NCI-H748 (cell line): ENCODE measurements at regions not wholly inside any gene's neighbourhood (a gene's known extent, or its start where the extent isn't known, plus 50 kb on each side); places are given as distances from the start of the nearest gene placed in this dataset.

ENCODE experiments used
- DNase-seq: peaks from one replicate; lab custom pipeline; 2025; ENCODE audit not compliant: unreplicated experiment; lab: John Stamatoyannopoulos, UW

GRCh38 chr18:46265196-46266156, 161.3 kb downstream of the HAUS1 start:
- no peak for DNase-seq

- DNase-seq: no peak
Observed at GRCh38 chr18:46266473-46266872, 162.3 kb downstream of the HAUS1 start.

DNA sequence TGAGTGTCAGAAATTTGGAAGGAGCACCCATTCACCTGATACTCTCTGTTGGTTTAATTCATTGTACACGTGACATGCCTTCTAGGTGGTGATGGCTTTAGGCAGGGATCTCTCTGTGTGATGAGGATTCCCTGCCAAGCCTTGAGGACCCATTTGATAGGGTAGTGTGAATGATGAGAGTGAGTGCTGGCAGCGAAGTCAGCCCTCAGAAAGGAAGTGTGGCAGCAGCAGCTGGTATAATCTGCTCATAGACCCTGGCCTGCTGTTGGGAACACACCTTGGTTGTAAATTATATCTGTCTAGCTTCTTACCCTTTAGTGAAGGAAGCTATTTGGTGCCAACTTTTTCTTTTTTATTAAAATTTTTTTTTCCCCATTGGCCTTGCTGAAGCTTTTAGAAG, 164.5 kb downstream of the HAUS1 start:
- no peak for DNase-seq

- no peak for DNase-seq
Observed at GRCh38 chr18:46269275-46269674, 165.1 kb downstream of the HAUS1 start.

DNA sequence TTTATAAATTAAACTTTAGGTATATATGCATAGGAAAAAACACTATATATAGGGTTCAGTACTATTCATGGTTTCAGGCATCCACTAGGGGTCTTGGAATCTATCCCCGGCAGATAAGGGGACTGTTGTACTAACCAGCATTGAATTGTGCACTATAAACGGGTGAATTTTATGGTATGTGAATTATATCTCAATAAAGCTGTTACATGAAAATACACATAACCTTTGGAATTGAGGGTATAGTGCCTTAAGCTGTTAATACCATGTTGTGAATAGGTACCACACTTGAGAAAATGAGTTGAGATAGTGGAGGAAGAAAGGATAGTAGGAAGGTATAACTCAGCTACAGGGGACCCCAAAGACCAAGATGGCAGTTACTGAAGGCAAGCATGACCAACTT, 167.3 kb downstream of the HAUS1 start:
- no peak for DNase-seq

- DNase-seq: no peak
Observed at GRCh38 chr18:46273861-46274260, 169.7 kb downstream of the HAUS1 start.

DNA sequence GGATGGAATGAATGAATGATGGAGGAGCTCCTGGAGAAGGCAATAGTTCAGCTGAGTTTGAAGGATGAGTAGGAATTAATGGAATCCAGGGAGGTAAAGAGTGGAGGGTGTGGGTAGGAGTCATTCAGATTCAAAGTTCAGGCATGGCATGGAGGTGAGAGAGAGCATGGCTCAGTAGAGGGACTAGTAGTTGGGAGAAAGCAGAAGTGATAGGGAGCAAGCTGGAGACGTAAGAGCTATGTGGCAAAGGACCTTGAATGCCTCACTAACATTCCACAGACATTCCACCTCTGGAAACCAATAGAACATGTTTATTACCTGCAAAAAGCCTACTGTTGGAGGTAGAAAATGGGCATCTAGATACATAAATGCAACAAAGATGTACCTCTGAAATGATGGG, 170.1 kb downstream of the HAUS1 start:
- no peak for DNase-seq

GRCh38 chr18:46275370-46275769, 171.2 kb downstream of the HAUS1 start:
- DNase-seq: no peak

GRCh38 chr18:46276748-46277147, 172.6 kb downstream of the HAUS1 start:
- no peak for DNase-seq

- no peak for DNase-seq
Observed at GRCh38 chr18:46278481-46279465, 174.6 kb downstream of the HAUS1 start.

GRCh38 chr18:46279673-46280072, 175.5 kb downstream of the HAUS1 start:
- DNase-seq: no peak

- peak; percentile 74 for DNase-seq
Observed at GRCh38 chr18:46281185-46282176, 177.3 kb downstream of the HAUS1 start.

DNA sequence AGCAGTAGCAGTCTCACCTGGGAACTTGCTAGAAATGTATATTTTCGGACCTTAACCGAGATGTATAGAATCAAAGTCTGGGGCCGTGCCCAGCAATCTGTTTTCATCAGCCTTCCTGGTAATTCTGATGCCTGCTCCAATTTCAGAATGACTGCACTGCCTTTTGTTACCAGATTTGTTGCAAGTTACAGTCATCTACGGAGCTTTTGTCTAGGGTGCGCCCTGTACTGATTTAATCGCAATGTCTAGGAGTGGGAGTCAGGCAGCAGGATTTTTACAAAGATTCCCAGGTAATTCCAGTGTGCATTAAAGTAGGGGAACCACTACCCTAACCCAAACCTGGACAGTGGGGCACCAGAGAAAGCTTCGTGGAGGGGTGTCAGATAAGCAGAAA, 178.0 kb downstream of the HAUS1 start:
- DNase-seq: no peak

- no peak for DNase-seq
Observed at GRCh38 chr18:46282646-46283045, 178.5 kb downstream of the HAUS1 start.

- no peak for DNase-seq
Observed at GRCh38 chr18:46283268-46283667, 179.1 kb downstream of the HAUS1 start.

- peak; percentile 9 for DNase-seq
Observed at GRCh38 chr18:46283895-46284295, 179.7 kb downstream of the HAUS1 start.

DNA sequence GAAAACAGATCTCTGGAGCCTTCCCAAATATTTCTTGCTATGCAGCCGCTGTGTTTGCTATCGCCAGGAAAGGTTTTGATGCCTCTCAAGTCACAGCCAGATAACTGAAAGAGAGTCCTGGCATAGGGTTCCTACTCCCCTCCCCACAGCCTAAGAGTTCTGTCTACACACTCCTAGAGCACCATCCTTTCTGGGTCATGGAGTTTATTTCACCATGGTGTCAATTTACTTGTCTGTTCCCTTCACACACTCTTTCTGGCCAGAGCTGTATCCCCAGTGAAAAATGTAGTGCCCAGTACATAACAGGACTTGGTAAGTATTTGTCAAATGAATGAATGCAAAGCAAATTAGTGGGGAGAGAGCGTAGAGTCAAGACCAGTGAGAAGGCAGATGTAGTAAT, 185.3 kb downstream of the HAUS1 start:
- DNase-seq: no peak

DNA sequence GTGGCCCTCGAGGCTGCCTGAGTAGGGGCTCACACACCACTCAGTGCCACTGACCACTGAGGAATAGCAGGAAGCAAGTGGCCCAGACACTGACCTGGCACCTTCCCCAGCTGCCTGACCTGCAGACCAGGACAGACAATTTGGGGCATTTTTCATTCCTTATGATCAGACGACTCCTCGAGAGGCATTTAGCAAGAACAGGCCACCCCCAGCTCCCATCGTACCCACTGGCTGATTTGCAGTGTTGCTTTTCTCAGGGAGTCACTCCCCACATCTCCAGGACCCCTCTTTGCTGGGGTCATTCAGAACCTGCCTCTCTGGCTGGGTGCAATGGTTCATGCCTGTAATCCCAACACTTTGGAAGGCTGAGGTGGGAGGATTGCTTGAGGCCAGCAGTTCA, 185.7 kb downstream of the HAUS1 start:
- no peak for DNase-seq

- DNase-seq: no peak
Observed at GRCh38 chr18:46290440-46291020, 186.3 kb downstream of the HAUS1 start.

DNA sequence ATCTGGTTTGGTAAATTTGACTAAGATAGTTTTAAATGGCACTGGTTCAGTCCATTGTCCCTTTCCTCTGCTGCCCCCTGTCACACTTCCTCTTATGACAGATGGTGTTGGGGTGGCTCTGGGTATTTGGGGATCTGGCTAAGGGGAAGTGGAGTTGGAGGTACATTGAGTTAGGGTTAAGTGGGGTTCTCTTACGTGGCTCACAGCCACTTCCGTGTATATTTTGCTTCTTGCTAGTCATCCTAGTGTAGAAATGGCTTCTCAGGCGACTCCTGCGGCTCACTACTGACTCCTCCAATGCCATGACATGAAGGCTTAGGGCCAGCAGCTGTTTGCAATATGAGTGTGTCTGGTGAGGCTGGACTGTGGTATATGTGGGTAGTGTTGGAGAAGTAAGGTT, 187.0 kb downstream of the HAUS1 start:
- no peak for DNase-seq
